A172 (cell line): ENCODE measurements at regions not wholly inside any gene's neighbourhood (a gene's known extent, or its start where the extent isn't known, plus 50 kb on each side); places are given as distances from the start of the nearest gene placed in this dataset.

ENCODE experiments used
- DNase-seq: peaks from one replicate; pipeline ENCODE4 v3.0.0-alpha.2; 2015; ENCODE audit warnings: low spot score

- no peak for DNase-seq
Measured at GRCh38 chr6:4296552-4296951, 161.2 kb upstream of the ECI2 start.

DNA sequence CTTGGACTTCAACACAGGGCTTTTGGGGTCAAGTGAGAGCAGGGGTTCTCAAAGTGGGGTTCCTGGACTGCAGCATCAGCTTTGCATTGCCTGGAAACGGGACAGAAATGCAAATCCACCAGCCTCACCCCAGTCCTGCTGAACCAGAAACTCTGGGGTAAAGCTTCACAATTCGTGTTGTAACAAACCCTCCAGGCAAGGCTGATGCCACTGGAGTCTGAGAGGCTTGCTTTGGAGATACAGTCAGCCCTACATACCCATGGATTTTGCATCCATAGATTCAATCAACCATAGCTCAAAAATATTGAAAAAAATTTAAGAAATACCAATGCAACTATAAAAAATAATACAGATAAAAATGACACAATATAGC, 160.4 kb upstream of the ECI2 start:
- no peak for DNase-seq

DNA sequence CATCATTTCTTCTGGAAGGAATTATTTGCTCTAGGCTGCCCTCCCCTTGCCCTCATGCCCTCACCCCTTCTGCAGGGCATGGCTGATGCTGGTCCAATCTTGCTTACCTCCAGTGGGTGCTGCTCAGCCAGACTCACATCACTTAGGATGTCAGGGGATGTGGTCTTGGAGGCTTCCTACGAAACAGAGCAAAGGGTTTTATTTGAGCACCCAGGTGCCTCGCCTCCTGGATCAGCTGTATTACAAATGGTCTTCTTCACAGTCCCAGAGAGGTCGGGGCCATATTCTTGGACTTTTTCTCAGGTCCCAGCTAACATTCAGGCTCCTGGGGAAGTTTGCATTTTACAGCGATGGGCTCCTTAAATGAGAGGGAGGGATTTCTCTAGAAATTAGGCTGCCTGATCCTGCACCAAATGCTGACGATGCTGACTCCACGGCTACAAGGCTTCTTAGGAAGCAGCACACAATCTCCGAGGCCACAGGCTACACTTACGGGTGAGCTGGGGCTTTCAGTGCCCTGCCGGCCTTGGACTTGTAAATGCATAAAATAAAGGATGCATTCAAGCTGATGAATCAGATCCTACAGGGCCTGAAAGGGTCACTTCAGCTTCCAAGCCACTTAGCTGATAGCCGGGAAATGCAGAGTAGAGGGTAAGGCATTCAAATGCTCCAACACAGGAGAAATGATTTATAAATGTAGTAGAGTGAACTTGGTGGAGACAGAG, 159.8 kb upstream of the ECI2 start:
- no peak for DNase-seq

DNA sequence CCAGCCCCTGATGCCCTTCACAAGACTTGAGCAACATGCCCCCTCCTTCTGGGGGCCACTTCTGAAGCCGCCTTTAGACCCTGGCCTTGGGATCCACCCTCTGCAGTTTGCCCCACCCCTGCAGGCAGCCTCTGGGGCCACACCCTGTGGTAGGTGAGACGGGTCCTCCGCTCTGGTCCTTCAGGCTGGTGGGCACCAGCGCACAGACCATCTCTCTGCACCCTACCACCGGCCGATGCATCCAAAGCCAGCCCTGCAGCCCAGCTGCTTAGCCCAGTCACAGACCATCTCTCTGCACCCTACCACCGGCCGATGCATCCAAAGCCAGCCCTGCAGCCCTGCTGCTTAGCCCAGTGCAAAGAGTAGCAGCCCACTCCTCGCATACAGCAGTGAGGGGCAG, 159.3 kb upstream of the ECI2 start:
- DNase-seq: no peak

DNA sequence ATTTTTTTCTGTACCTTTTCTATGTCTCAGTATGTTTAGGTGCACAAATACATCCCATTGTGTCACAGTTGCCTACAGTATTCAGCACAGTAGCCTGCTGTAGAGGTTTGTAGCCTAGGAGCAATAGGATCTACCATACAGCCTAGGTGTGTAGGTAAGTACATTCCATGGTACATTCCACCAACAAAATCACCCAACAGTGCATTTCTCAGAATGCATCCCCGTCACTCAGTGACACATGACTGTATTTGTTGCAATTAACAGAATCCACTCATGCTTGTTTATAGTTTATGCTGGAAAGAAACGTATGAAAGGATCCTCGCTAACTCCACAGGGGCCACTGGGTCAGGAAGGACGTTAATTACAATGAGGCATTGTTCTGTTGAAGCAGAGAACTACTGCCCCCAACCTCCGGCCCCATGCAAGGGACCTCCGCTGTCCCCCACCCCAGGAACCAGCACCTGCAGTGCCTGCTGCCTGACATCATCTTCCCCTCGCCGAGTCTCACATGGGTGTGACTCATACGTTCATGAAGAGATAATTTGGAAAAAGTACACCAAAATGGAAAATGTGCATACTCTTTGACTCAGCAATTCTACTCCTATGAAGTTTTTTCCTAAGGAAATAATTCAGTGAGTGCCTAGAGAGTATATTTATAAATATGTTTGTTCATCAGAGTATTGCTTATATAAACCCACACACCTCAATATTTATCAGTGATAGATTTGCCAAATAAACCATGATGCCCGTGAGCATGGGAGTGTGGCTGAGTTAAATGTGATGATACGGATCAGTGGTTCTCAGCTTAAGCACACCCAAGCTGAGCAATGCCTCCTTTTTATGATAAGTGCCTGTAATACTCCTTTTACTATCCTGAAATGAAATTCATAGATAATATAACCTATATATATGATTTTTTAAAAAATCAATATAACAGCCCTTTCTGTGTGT, 156.4 kb upstream of the ECI2 start:
- peak; percentile 80 for DNase-seq

DNA sequence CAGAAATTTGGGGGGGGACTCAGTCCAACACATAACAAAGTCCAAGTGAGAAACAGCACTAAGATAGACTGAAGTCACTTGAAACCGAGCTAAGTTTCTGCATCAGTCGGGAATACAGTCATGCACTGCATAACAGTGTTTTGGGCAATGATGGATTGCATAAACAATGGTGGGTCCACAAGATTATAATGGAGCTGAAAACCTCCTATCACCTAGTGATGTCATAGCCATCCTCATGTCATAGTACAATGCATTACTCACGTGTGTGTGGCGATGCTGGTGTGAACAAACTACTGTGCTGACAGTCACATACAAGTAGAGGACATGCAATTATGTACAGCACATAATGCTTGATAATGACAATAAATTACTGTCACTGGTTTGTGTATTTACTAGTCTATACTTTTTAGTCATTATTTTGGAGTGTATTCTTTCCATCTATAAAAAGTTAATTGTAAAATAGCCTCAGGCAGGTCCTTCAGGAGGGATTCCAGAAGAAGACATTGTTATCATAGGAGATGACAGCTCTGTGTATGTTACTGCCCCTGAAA, 154.5 kb upstream of the ECI2 start:
- DNase-seq: no peak

DNA sequence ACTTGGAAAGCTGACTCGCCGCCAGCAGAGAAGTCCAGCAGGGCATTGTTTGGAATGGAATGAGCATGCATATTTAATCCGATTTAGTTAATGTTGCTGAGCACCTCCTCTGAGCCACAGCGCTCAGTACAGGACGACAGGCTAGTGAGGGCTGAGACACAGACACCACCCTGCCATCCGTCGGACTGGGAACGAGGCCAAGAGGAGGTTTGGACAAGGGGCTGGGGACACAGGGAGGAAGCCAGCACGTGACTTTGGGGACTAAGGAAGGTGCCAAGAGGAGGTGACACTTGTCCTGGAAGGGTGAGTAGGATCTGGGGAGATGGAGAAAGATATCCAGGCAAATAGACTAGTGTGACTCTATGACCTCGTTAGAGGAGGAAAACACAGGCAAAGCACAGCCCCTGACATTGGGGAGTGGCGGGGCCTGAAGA, 152.5 kb upstream of the ECI2 start:
- DNase-seq: no peak

- no peak for DNase-seq
Measured at GRCh38 chr6:4287372-4287771, 152.0 kb upstream of the ECI2 start.

- DNase-seq: no peak
Measured at GRCh38 chr6:4282926-4283325, 147.6 kb upstream of the ECI2 start.

DNA sequence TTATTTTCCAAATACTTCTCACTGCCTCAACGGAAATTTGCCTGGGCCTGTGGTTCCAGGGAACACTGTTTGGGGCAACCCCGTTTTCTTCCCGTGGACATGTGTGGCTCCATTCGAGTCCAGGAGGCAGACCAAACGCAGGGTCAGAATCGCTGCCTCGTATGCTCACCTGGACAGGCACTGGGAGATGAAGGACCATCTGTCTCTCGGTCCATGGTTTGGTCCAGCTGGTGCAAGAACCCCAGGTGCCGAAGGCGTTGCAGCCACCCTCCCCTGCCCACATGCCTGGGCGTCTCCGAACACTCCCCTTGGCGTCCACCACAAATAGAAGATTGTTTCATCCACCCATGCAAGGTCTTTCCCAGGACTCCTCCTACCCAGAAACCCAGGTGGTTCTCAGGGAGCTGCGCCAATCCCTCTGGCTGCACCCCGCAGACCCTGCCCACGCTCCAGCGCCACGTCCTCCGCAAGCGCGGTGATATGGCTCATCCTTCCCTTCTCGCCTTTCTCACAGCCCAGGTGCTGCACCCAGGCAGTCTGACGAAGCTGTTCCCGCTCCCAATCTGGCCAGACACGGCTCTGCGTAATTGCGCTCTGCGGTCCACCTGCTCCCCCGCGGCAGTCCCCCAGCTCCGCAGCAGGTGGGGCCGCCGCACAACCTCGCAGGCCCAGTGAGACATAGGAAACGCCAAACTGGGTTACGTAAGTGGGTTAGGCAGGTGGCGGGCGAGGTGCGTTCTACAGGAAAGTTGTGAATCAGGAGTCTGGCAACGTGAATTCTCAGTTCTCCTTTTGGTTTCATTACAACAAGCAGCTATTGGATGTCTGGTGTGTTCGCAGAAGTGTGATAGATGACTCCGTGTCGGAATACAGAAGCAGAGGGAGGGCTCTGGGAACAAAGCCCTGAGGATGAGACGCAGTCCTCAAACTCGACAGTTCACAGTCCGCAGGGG, 146.2 kb upstream of the ECI2 start:
- DNase-seq: no peak

DNA sequence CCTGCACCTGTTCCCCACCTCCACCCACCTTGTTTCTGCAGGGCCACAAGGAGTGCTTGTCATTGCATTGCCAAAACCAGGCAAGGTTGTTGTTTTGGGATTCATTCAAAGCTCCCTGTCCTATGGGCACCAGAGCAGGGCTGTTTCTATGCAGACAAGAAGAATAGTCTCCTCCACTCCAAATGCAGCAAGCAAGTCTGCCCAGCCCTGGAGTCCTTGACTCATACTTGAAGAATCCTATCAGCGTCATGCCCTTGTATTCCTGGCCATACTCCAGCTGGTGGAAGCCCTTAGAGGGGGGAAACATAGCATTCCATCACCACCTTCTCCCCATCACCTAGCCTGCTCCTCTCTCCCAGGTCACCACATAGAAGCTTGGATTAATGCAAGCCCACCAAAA, 145.3 kb upstream of the ECI2 start:
- peak; percentile 93 for DNase-seq

DNA sequence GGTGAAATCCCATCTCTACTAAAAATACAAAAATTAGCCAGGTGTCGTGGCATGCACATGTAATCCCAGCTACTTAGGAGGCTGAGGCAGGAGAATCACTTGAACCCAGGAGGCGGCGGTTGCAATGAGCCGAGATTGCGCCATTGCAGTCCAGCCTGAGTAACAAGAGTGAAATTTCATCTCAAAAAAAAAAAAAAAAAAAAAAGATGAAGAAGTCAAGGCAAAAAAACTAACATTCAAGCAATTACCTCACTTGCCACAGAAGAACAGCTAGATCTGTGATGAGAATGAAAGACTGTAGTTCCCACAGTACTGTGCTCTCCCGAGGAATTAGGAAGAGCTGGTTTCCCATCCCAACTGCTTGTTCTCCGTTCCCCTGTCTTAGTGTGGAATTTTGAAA, 144.7 kb upstream of the ECI2 start:
- DNase-seq: no peak

DNA sequence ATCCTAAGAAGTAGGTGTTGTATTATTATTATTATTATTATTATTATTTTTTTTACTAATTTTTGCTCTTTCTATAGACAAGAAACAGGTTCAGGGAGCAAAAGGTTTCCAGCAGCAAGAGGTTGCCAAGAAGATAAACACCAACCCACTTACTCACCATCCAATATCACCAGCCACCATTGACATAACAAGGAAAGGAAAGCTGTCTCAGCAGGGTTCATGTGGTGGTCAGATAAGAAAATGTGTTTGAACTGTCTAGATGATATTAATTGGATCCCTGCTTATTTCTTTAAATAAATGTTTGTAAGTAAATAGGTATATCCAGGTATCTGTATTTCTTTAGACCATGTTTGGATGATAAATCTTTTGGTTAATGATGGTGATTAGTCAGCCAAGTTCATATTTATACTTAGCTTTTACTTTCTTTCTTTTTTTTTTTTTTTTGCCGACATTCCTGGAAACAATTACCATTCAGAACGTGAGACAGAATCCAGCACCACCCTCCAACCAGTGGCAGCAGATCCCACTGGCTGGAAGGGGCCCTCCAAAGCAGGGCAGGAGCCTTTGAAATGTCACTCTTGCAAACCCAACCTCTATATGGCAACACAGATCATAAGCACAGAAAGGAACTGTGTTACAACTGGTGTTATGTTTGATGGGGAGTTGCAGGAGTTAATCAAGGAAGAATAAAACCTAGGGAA, 139.2 kb upstream of the ECI2 start:
- peak; percentile 71 for DNase-seq

DNA sequence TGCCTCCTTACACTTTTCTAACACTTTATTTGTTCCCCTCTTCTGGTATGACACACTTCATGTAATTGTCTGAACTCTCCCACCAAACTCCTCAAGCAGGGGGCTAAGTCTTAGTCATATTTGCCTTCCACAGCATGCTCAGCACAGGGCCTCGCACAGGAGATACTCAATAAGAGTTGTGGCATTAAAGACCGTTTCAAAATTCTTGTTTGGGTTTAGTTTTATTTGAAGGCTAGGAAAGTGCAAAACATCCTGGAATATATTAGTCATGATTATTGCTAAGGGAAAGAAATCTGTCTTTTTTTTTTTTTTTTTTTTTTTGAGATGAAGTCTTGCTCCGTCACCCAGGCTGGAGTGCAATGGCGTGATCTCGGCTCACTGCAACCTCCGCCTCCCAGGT, 137.6 kb upstream of the ECI2 start:
- no peak for DNase-seq

DNA sequence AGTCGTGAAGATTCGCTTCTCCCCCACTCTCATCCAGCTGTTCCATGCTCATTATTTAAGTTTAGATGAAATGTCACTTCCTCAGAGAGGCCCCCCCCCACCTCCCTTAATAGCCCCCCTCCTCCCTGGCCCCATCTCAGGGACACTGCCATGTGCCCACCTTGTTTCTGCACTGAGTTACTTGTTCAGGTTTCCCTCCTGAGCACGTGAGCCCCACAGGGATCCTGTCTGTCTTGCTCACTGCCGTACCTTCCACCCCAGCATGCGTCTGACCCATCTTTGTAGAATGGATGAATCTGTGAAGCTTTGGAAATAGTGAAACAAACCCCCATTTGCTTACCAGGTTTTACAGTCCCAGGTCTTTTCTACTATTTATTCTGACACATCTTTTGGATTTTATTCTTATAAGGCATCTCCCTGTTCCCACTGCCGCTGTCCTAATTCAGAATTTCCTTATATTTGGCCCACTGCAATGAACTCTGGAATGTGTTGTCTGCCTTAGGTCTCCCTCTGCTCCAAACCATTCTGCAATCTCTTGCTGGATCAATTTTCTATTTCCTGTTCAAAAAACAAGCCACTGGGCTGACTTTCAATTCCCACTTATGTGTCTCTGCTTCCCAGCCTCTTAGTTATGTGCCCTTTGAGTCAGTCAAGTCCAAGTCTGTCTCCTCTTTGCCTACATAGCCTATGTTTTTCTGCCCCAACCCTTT, 136.5 kb upstream of the ECI2 start:
- DNase-seq: no peak

- DNase-seq: peak; percentile 63
Measured at GRCh38 chr6:4270776-4271175, 135.4 kb upstream of the ECI2 start.

GRCh38 chr6:4270001-4270400, 134.6 kb upstream of the ECI2 start:
- DNase-seq: no peak

DNA sequence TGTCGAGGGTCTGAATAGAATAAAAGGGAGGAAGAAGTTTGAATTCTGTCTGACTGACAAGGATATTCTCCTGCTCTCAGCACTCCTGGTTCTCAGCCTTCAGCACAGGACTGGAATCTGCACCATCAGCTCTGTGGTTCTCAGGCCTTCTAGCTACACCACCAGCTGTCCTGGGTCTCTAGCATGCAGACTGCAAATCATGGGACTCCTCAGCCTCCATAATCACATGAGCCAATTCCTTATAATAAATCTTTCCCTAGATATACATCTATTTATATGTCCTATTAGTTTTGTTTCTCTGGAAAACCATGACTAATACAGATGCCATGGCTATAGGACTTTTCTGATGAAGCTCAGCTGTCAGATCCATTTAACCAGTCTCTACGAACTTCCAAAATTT, 132.8 kb upstream of the ECI2 start:
- DNase-seq: no peak

- DNase-seq: no peak
Measured at GRCh38 chr6:4265740-4266139, 130.4 kb upstream of the ECI2 start.

GRCh38 chr6:4264601-4265000, 129.2 kb upstream of the ECI2 start:
- no peak for DNase-seq
